ENCODE measurements at regions not wholly inside any gene's neighbourhood (a gene's known extent, or its start where the extent isn't known, plus 50 kb on each side); places are given as distances from the start of the nearest gene placed in this dataset.

GRCh38 chr4:127236889-127237288 is 395.9 kb upstream of the INTU start:
- ATAC-seq: no peak
- Histone ChIP-seq H3K4me1 (no peaks in the 10 kb centered on the region), H3K27me3 (no peaks in the 10 kb centered on the region), H3K27ac (no peak overlapping the region), H3K36me3 (no peaks in the 10 kb centered on the region), H3K9me3 (no peaks in the 10 kb centered on the region), H3K4me3 (no peak overlapping the region)
- in situ Hi-C loops (cut with MboI; ENCODE audit: low sequenced_read_pairs in 4 of 4): no loop called here
- TF ChIP-seq, protein P1, sequence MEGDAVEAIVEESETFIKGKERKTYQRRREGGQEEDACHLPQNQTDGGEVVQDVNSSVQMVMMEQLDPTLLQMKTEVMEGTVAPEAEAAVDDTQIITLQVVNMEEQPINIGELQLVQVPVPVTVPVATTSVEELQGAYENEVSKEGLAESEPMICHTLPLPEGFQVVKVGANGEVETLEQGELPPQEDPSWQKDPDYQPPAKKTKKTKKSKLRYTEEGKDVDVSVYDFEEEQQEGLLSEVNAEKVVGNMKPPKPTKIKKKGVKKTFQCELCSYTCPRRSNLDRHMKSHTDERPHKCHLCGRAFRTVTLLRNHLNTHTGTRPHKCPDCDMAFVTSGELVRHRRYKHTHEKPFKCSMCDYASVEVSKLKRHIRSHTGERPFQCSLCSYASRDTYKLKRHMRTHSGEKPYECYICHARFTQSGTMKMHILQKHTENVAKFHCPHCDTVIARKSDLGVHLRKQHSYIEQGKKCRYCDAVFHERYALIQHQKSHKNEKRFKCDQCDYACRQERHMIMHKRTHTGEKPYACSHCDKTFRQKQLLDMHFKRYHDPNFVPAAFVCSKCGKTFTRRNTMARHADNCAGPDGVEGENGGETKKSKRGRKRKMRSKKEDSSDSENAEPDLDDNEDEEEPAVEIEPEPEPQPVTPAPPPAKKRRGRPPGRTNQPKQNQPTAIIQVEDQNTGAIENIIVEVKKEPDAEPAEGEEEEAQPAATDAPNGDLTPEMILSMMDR (IDR thresholded peaks at IDR 0.05 in 4 of 5, conservative IDR thresholded peaks at IDR 0.05 in 1 of 5): no peak
- no peak for TF ChIP-seq POLR2A (IDR thresholded peaks at IDR 0.05)
- DNase-seq: no peak
- intact Hi-C loops (cut with DNase I; ENCODE audit: low total_unique reads): no loop called here

DNA sequence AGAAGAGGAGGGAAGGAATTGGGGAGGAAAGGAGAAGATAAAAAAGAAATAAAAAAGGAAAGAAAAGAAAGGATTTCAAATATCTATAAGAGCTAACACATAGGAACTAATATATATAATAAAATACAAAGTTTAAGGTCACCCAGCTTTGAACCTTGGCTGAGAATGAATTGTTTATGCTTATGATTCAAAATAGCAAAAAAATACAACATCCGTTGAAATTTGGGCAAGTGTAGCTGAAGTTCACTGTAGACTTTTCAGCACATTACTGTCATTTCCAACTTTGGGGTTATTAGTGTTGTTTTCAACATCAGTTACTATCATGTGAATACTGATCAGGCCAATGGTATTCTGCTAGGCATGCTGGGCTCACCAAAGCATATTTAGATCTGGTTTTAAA is 395.2 kb upstream of the INTU start:
- Histone ChIP-seq H3K9me3 (no peaks in the 10 kb centered on the region), H3K27me3 (no peaks in the 10 kb centered on the region), H3K36me3 (no peaks in the 10 kb centered on the region), H3K4me1 (no peaks in the 10 kb centered on the region), H3K27ac (no peak overlapping the region), H3K4me3 (no peak overlapping the region)
- in situ Hi-C loops (cut with MboI; ENCODE audit: low sequenced_read_pairs in 4 of 4) (no loop called here), intact Hi-C loops (cut with DNase I; ENCODE audit: low total_unique reads) (no loop called here)
- DNase-seq (no peak), ATAC-seq (no peak)
- TF ChIP-seq, protein P1 (IDR thresholded peaks at IDR 0.05 in 4 of 5, conservative IDR thresholded peaks at IDR 0.05 in 1 of 5): no peak
- no peak for TF ChIP-seq POLR2A (IDR thresholded peaks at IDR 0.05)

DNA sequence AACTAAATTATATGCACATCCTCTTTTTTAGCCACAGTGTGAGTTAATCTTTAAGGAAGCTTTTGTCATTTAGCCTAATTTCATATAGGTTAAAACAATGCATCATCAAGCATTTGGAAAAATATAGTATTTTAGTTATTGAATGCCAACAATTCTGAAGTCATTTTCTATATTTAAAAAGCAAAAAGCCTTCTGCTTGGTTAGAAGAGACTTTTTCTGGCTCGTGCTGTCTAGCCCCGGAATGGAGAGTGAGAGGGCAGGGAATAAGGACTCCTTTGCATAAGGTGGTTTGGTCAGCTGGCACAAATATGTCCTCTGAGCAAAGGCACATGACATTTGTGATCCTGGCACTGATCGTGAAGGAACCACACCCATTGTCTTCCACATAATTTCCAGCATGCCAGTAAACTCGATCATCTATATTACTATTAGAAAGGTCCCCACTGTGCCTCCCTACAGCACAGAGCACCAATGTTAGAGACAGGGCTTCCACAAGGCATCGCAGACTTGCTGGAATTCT is 393.7 kb upstream of the INTU start:
- Histone ChIP-seq H3K36me3 (no peaks in the 10 kb centered on the region), H3K9me3 (no peaks in the 10 kb centered on the region), H3K4me1 (no peaks in the 10 kb centered on the region), H3K27me3 (no peaks in the 10 kb centered on the region), H3K4me3 (no peak overlapping the region), H3K27ac (no peak overlapping the region)
- DNase-seq: no peak
- ATAC-seq: no peak
- in situ Hi-C loops (cut with MboI; ENCODE audit: low sequenced_read_pairs in 4 of 4): no loop called here
- TF ChIP-seq POLR2A (IDR thresholded peaks at IDR 0.05): no peak
- TF ChIP-seq, protein P1 (IDR thresholded peaks at IDR 0.05 in 4 of 5, conservative IDR thresholded peaks at IDR 0.05 in 1 of 5): no peak
- intact Hi-C loops (cut with DNase I; ENCODE audit: low total_unique reads): no loop called here

DNA sequence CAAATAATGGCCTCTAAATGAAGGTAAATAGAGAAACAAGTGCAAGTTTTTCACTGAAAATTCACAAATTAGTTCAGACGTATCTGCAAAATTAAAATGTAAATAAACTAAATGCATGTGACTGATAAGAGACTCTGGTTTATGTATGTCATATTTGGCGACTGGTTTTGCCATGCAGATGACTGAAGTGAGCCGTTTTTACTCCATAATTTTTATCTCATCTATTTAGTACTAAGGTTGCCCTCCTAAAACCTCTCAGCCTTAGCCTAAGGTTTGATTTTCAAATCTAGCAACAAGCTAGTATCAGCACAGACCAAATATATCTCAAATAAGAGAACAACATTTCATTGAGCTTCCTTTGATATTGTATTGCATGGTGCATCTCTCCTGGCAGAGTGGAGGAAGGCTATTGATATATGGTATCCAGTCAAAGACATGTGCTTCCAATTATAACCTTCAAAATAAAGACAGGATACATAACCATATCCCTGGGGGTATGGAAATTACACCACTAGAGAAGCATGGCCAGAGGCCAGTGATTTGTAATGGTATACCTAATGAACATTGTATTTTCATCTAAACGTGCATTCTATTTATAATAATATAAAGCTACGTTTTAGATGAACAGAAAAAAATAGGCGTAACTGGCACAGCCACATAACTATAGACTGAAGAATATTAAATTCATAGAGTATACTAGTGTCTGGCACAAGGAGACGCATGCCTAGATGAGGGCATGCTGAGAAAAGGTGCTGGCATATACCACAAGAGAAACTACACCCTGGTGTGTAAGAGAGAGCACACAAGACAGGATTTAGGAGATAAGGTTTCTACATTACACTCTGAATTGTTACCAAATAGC is 392.6 kb upstream of the INTU start:
- ATAC-seq: no peak
- no peak for DNase-seq
- Histone ChIP-seq H3K27ac (no peak overlapping the region), H3K4me1 (no peaks in the 10 kb centered on the region), H3K27me3 (no peaks in the 10 kb centered on the region), H3K9me3 (no peaks in the 10 kb centered on the region), H3K4me3 (no peak overlapping the region), H3K36me3 (no peaks in the 10 kb centered on the region)
- TF ChIP-seq, protein P1 (IDR thresholded peaks at IDR 0.05 in 4 of 5, conservative IDR thresholded peaks at IDR 0.05 in 1 of 5): no peak
- TF ChIP-seq POLR2A (IDR thresholded peaks at IDR 0.05): no peak
- intact Hi-C loops (cut with DNase I; ENCODE audit: low total_unique reads) (no loop called here), in situ Hi-C loops (cut with MboI; ENCODE audit: low sequenced_read_pairs in 4 of 4) (no loop called here)
